ENCODE measurements at regions not wholly inside any gene's neighbourhood (a gene's known extent, or its start where the extent isn't known, plus 50 kb on each side); places are given as distances from the start of the nearest gene placed in this dataset.

DNA sequence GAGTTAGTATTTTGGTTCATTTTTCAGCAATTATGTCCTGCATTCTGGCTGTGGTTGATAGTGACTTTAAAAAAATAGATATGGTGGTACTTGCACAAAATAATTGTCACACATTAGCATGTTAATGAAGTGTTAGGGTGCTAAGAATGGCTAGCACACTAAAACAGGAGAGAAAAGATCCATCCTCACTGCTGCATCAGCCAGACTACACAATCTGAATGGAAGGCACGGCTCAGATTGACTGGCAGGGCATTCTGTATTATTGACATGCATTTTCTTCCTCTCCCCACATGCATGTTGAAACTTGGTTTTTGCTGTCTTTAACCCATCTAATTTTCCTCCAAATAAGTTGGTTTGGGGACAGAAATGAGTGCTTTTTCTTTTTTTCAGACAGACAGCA is 306.3 kb downstream of the PRL start:
- Mint-ChIP-seq H3K4me3 (no peak overlapping the region), H3K4me1 (peaks cover 12 to 22% (median 13%) of the 10 kb centered on the region in 3 donors), H3K9me3 (no peaks in the 10 kb centered on the region), H3K36me3 (no peaks in the 10 kb centered on the region), H3K27ac (no peak overlapping the region), H3K27me3 (peaks cover 0 to 10% of the 10 kb centered on the region in 2 donors)
- Histone ChIP-seq H3K36me3 (ENCODE audit: control insufficient read depth in 2 of 2, extremely low read depth in 1 of 2, insufficient read depth in 1 of 2, low read length in 1 of 2) (no peaks in the 10 kb centered on the region), H3K27ac (ENCODE audit: low read length) (no peak overlapping the region), H3K27me3 (replicated peaks in 1 of 2; ENCODE audit: control insufficient read depth in 2 of 2, extremely low read depth in 1 of 2, insufficient read depth in 2 of 2, low read length in 1 of 2) (no peaks in the 10 kb centered on the region), H3K4me1 (ENCODE audit: control insufficient read depth in 1 of 2, extremely low read depth in 1 of 2, insufficient read depth in 2 of 2, low read length in 2 of 2) (peaks cover 4 to 36% of the 10 kb centered on the region in 2 experiments), H3K9me3 (no peaks in the 10 kb centered on the region), H3K4me3 (ENCODE audit: control insufficient read depth in 1 of 2, extremely low read depth in 1 of 2, low read length in 1 of 2) (no peak overlapping the region)
- POLR2A ChIA-PET = no interaction called here
- CTCF ChIA-PET = no interaction called here
- DNase-seq (no peak), ATAC-seq (replicated peaks in 1 of 4) (no peak)
- WGBS (ENCODE audit: insufficient coverage) = no CpG with 5 or more reads among the region's 1 CpG

GRCh38 chr6:21992178-21992967 is 304.5 kb downstream of the PRL start:
- Mint-ChIP-seq H3K9me3 (no peaks in the 10 kb centered on the region), H3K4me3 (no peak overlapping the region), H3K4me1 (peaks cover 4 to 16% (median 4%) of the 10 kb centered on the region in 3 donors), H3K36me3 (no peaks in the 10 kb centered on the region), H3K27me3 (peaks cover 0 to 6% of the 10 kb centered on the region in 2 donors), H3K27ac (no peak overlapping the region)
- no peaks in the 10 kb centered on the region for H3K36me3 ChIP-seq (ENCODE audit: control insufficient read depth in 2 of 2, extremely low read depth in 1 of 2, insufficient read depth in 1 of 2, low read length in 1 of 2)
- no peaks in the 10 kb centered on the region for H3K9me3 ChIP-seq
- peaks cover 0 to 39% of the 10 kb centered on the region in 2 experiments for H3K4me1 ChIP-seq (ENCODE audit: control insufficient read depth in 1 of 2, extremely low read depth in 1 of 2, insufficient read depth in 2 of 2, low read length in 2 of 2)
- DNase-seq (peak in 1 of 35 experiments; percentile 7), ATAC-seq (replicated peaks in 1 of 4) (peak in 1 of 4 experiments; percentile 53)
- POLR2A ChIA-PET = interaction anchor here in 1 of 2 donors (0.5 kb wide), 1 partner anchor 1825 kb away, joined by 3 read pairs; no protein-coding TSS in a partner anchor
- H3K27ac ChIP-seq (ENCODE audit: low read length) = no peak overlapping the region
- no peaks in the 10 kb centered on the region for H3K27me3 ChIP-seq (replicated peaks in 1 of 2; ENCODE audit: control insufficient read depth in 2 of 2, extremely low read depth in 1 of 2, insufficient read depth in 2 of 2, low read length in 1 of 2)
- WGBS (ENCODE audit: insufficient coverage) = 100% methylated on average over 3 of the region's 6 CpGs
- no peak overlapping the region for H3K4me3 ChIP-seq (ENCODE audit: control insufficient read depth in 1 of 2, extremely low read depth in 1 of 2, low read length in 1 of 2)
- CTCF ChIA-PET = no interaction called here

DNA sequence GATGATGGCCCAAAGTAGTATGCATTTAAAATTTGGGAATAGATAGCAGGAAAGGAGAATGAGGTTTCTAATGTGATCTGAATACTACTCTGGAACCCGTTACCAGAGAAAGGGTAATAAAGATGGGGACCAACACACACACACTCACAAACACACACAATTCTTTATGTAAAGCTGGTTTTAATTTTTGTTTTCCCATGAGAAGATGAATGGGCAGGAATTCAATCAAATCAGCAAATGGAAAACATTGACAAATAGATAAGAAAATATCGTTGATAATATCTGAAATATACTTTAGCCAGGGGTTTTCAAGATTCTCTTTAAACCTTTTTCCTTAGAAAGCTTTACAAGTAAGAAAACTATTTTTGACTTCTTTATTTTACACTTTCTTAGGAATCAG is 303.0 kb downstream of the PRL start:
- no peak for ATAC-seq (replicated peaks in 1 of 4)

DNA sequence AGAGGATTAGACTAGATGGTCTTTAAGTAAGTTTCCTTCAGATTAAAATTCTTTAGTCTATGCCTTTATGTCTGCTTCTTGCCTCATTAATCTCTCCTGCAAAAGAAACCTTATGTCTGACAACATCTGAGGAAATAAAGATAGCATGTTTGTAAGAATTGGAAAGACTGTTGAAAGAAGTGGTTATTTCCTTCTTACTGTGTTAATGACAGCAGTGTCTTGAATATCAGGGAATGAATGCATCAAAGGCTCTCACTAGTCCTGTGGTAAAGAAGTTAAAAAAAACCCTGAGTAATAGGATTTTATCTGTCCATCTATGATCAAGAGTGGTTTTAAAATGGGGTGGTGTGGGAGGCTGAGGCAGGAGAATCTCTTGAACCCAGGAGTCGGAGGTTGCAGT is 302.0 kb downstream of the PRL start:
- no peaks in the 10 kb centered on the region for H3K36me3 ChIP-seq (ENCODE audit: control insufficient read depth in 2 of 2, extremely low read depth in 1 of 2, insufficient read depth in 1 of 2, low read length in 1 of 2)
- H3K27ac Mint-ChIP-seq = no peak overlapping the region

More for the DNA sequence above, 303.0 kb downstream of the PRL start:
- Histone ChIP-seq H3K27me3 (replicated peaks in 1 of 2; ENCODE audit: control insufficient read depth in 2 of 2, extremely low read depth in 1 of 2, insufficient read depth in 2 of 2, low read length in 1 of 2) (no peaks in the 10 kb centered on the region), H3K4me3 (ENCODE audit: control insufficient read depth in 1 of 2, extremely low read depth in 1 of 2, low read length in 1 of 2) (no peak overlapping the region), H3K4me1 (ENCODE audit: control insufficient read depth in 1 of 2, extremely low read depth in 1 of 2, insufficient read depth in 2 of 2, low read length in 2 of 2) (peaks cover 0 to 44% of the 10 kb centered on the region in 2 experiments), H3K36me3 (ENCODE audit: control insufficient read depth in 2 of 2, extremely low read depth in 1 of 2, insufficient read depth in 1 of 2, low read length in 1 of 2) (no peaks in the 10 kb centered on the region), H3K9me3 (no peaks in the 10 kb centered on the region), H3K27ac (ENCODE audit: low read length) (no peak overlapping the region)
- no peaks in the 10 kb centered on the region for H3K36me3 Mint-ChIP-seq
- peaks cover 0 to 7% (median 0%) of the 10 kb centered on the region in 3 donors for H3K4me1 Mint-ChIP-seq
- no peak overlapping the region for H3K27ac Mint-ChIP-seq
- no peak for DNase-seq
- H3K27me3 Mint-ChIP-seq = peaks cover 0 to 6% of the 10 kb centered on the region in 2 donors
- ChIA-PET POLR2A (no interaction called here), CTCF (interaction anchor here in 1 of 2 donors (0.8 kb wide), 1 partner anchor 17 kb away, joined by 3 read pairs; no protein-coding TSS in a partner anchor)
- no CpG with 5 or more reads among the region's 2 CpGs for WGBS (ENCODE audit: insufficient coverage)
- H3K9me3 Mint-ChIP-seq = no peaks in the 10 kb centered on the region
- H3K4me3 Mint-ChIP-seq = no peak overlapping the region

GRCh38 chr6:21995318-21995717 is 301.5 kb downstream of the PRL start:
- Mint-ChIP-seq H3K9me3 (no peaks in the 10 kb centered on the region), H3K4me1 (peaks cover 0 to 7% (median 0%) of the 10 kb centered on the region in 3 donors), H3K36me3 (no peaks in the 10 kb centered on the region), H3K4me3 (no peak overlapping the region), H3K27me3 (peaks cover 0 to 6% of the 10 kb centered on the region in 2 donors), H3K27ac (no peak overlapping the region)
- POLR2A ChIA-PET = no interaction called here
- no peak for ATAC-seq (replicated peaks in 1 of 4)
- CTCF ChIA-PET = interaction anchor here in 1 of 2 donors (0.5 kb wide), 1 partner anchor 52 kb away, joined by 5 read pairs; no protein-coding TSS in a partner anchor
- Histone ChIP-seq H3K4me1 (ENCODE audit: control insufficient read depth in 1 of 2, extremely low read depth in 1 of 2, insufficient read depth in 2 of 2, low read length in 2 of 2) (peaks cover 0 to 51% of the 10 kb centered on the region in 2 experiments), H3K27me3 (replicated peaks in 1 of 2; ENCODE audit: control insufficient read depth in 2 of 2, extremely low read depth in 1 of 2, insufficient read depth in 2 of 2, low read length in 1 of 2) (no peaks in the 10 kb centered on the region), H3K36me3 (ENCODE audit: control insufficient read depth in 2 of 2, extremely low read depth in 1 of 2, insufficient read depth in 1 of 2, low read length in 1 of 2) (no peaks in the 10 kb centered on the region), H3K27ac (ENCODE audit: low read length) (no peak overlapping the region), H3K4me3 (ENCODE audit: control insufficient read depth in 1 of 2, extremely low read depth in 1 of 2, low read length in 1 of 2) (no peak overlapping the region), H3K9me3 (no peaks in the 10 kb centered on the region)
- no CpG with 5 or more reads among the region's 2 CpGs for WGBS (ENCODE audit: insufficient coverage)
- no peak for DNase-seq

More for the DNA sequence above, 302.0 kb downstream of the PRL start:
- POLR2A ChIA-PET = no interaction called here
- DNase-seq = no peak
- Mint-ChIP-seq H3K4me1 (peaks cover 0 to 7% (median 0%) of the 10 kb centered on the region in 3 donors), H3K9me3 (no peaks in the 10 kb centered on the region), H3K36me3 (no peaks in the 10 kb centered on the region), H3K4me3 (no peak overlapping the region), H3K27me3 (peaks cover 0 to 6% of the 10 kb centered on the region in 2 donors)
- no peak for ATAC-seq (replicated peaks in 1 of 4)
- H3K27me3 ChIP-seq (replicated peaks in 1 of 2; ENCODE audit: control insufficient read depth in 2 of 2, extremely low read depth in 1 of 2, insufficient read depth in 2 of 2, low read length in 1 of 2) = no peaks in the 10 kb centered on the region
- no peaks in the 10 kb centered on the region for H3K9me3 ChIP-seq
- H3K4me1 ChIP-seq (ENCODE audit: control insufficient read depth in 1 of 2, extremely low read depth in 1 of 2, insufficient read depth in 2 of 2, low read length in 2 of 2) = peaks cover 0 to 51% of the 10 kb centered on the region in 2 experiments
- H3K4me3 ChIP-seq (ENCODE audit: control insufficient read depth in 1 of 2, extremely low read depth in 1 of 2, low read length in 1 of 2) = no peak overlapping the region
- WGBS (ENCODE audit: insufficient coverage) = no CpG with 5 or more reads among the region's 1 CpG
- no peak overlapping the region for H3K27ac ChIP-seq (ENCODE audit: low read length)
- CTCF ChIA-PET = interaction anchor here in 1 of 2 donors (0.5 kb wide), 1 partner anchor 52 kb away, joined by 5 read pairs; no protein-coding TSS in a partner anchor

DNA sequence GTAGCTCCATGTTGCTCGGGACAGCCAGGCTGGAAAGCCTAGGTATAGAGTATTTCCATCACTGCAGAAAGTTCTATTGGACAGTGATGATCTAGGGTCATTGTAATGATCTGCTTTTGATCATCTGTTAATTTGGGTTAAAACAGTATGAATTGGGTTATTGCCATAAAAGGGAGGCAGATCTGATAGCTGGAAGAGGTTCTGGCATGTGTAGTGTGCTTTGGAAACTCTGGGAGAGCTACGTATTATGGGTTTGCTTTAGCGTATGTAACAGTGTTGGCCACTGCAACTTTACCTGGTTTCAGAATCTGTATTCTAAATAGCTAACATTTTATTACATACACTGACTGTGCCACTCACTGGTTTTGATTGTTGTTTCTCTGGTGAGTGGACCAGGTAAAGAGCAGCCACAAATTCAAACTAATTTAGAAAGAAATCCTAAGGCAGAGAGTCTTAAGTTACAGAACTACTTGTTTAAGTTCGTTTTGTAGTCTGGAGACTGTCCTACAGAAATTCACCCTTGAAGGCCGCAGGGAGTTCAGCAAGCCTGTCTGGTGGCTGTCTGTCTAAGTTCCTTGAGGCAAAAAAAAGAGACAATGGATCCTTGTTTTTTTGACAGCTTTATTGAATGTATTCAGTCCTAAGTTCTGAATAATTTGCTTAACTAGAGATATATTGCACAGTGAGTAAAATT is 300.3 kb downstream of the PRL start:
- Mint-ChIP-seq H3K36me3 (no peaks in the 10 kb centered on the region), H3K4me1 (peaks cover 0 to 7% (median 0%) of the 10 kb centered on the region in 3 donors), H3K27me3 (peaks cover 0 to 6% of the 10 kb centered on the region in 2 donors), H3K27ac (no peak overlapping the region), H3K9me3 (no peaks in the 10 kb centered on the region), H3K4me3 (no peak overlapping the region)
- WGBS (ENCODE audit: insufficient coverage) = 55% methylated on average over 3 of the region's 5 CpGs
- Histone ChIP-seq H3K9me3 (no peaks in the 10 kb centered on the region), H3K4me3 (ENCODE audit: control insufficient read depth in 1 of 2, extremely low read depth in 1 of 2, low read length in 1 of 2) (no peak overlapping the region), H3K4me1 (ENCODE audit: control insufficient read depth in 1 of 2, extremely low read depth in 1 of 2, insufficient read depth in 2 of 2, low read length in 2 of 2) (peaks cover 0 to 51% of the 10 kb centered on the region in 2 experiments), H3K36me3 (ENCODE audit: control insufficient read depth in 2 of 2, extremely low read depth in 1 of 2, insufficient read depth in 1 of 2, low read length in 1 of 2) (no peaks in the 10 kb centered on the region), H3K27ac (ENCODE audit: low read length) (no peak overlapping the region), H3K27me3 (replicated peaks in 1 of 2; ENCODE audit: control insufficient read depth in 2 of 2, extremely low read depth in 1 of 2, insufficient read depth in 2 of 2, low read length in 1 of 2) (no peaks in the 10 kb centered on the region)
- POLR2A ChIA-PET = no interaction called here
- CTCF ChIA-PET = no interaction called here
- no peak for DNase-seq
- no peak for ATAC-seq (replicated peaks in 1 of 4)

All from T-cell (primary cell).